Spleen (tissue), 11 donors: ENCODE measurements at regions not wholly inside any gene's neighbourhood (a gene's known extent, or its start where the extent isn't known, plus 50 kb on each side); places are given as distances from the start of the nearest gene placed in this dataset.
"Not testable (repeated sequence)": the region's sequence is repeated elsewhere in the genome, so short reads cannot be mapped to it uniquely, and the experiment has no call there.

Experiments
- DNase-seq: peaks from one replicate; pipeline ENCODE4 v3.0.0-alpha.2; 2020
- H3K27ac ChIP-seq, 8 donors: fragments of 200-600 bp; sonication (generic) in 7 of 8; 1 replicate in 4 of 8; 2 replicates in 4 of 8; pipeline versions ENCODE4 v1.5.0 to v1.8.0; 2016 to 2021; ENCODE audit warnings: inconsistent platforms in 4 of 8, mild to moderate bottlenecking in 4 of 8, moderate library complexity in 1 of 8
- H3K27me3 ChIP-seq, 7 donors: fragments of 200-600 bp; sonication (generic) in 6 of 7; replicated peaks in 1 of 7; 1 replicate in 4 of 7; 2 replicates in 3 of 7; pipeline versions ENCODE4 v1.5.0 to v1.8.0; 2016 to 2021; ENCODE audit warnings: inconsistent platforms in 3 of 7, mild to moderate bottlenecking in 1 of 7
- H3K36me3 ChIP-seq, 6 donors: fragments of 200-600 bp; sonication (generic) in 5 of 6; 1 replicate in 4 of 6; 2 replicates in 2 of 6; pipeline versions ENCODE4 v1.5.0 to v1.8.0; 2016 to 2021; ENCODE audit warnings: inconsistent platforms in 2 of 6
- H3K4me1 ChIP-seq, 6 donors: fragments of 200-600 bp; sonication (generic) in 5 of 6; 1 replicate in 3 of 6; 2 replicates in 3 of 6; pipeline versions ENCODE4 v1.5.0 to v1.8.0; 2016 to 2021; ENCODE audit warnings: inconsistent platforms in 3 of 6
- H3K4me3 ChIP-seq, 8 donors: fragments of 200-600 bp; sonication (generic) in 7 of 8; 1 replicate in 4 of 8; 2 replicates in 4 of 8; pipeline versions ENCODE4 v1.5.0 to v1.8.0; 2016 to 2021; ENCODE audit warnings: inconsistent platforms in 4 of 8, mild to moderate bottlenecking in 4 of 8, moderate library complexity in 2 of 8
- H3K9me3 ChIP-seq, 8 donors: fragments of 200-600 bp; sonication (generic) in 7 of 8; 1 replicate in 4 of 8; 2 replicates in 4 of 8; pipeline versions ENCODE4 v1.5.0 to v1.8.0; 2016 to 2021; ENCODE audit warnings: inconsistent platforms in 4 of 8
- CTCF ChIP-seq, 11 experiments: fragments of 200-600 bp in 7 of 11; fragments of 450-650 bp in 4 of 11; sonication (generic) in 4 of 11; IDR thresholded peaks in 8 of 11; conservative IDR thresholded peaks in 3 of 11; 1 replicate in 7 of 11; 2 replicates in 4 of 11; pipeline versions ENCODE4 v1.4.0 to v1.8.0; 2016 to 2021; ENCODE audit warnings: antibody characterized with exemption in 11 of 11, inconsistent platforms in 4 of 11, mild to moderate bottlenecking in 1 of 11
- POLR2A ChIP-seq, 3 donors: fragments of 450-650 bp; IDR thresholded peaks; one replicate each; pipeline ENCODE4 v1.5.1; 2017; ENCODE audit warnings: antibody characterized with exemption in 3 of 3, mild to moderate bottlenecking in 1 of 3
- POLR2AphosphoS5 ChIP-seq, 3 donors: sonication (generic); formaldehyde crosslinking; IDR thresholded peaks; one replicate each; pipeline ENCODE4 v1.5.1; 2017; ENCODE audit warnings: antibody characterized with exemption in 3 of 3
- WGBS, 5 donors: extraction: QIAGEN DNeasy Blood & Tissue Kit in 3 of 5; methylation state at CpG; one replicate each; pipeline versions ENCODE4 v1.1.5 to v1.1.7; 2013 to 2018; 5-methylcytosine and 5-hydroxymethylcytosine counted together
- intact Hi-C: fragments of 100-400 bp; cut with DNase I; formaldehyde crosslinking; loops from one replicate; pipeline ENCODE4 v1.15.0; 2023; ENCODE audit warnings: low total_unique reads
- donor health status: healthy with polysubstance abuse.
- donor health status: DM: no; HTN: no; CAD: no; lungs with moderate emphysema.
- donor health status: DM: no; HTN: no; CAD: no.
- donor health status: Bipolar disorder and iron deficiency.
- donor health status: healthy.
- donor health status: DM: no; HTN: no; CAD: no.
- donor health status: DM: yes; HTN: yes; CAD: no.

- TF ChIP-seq POLR2AphosphoS5 (IDR thresholded peaks at IDR 0.05), result no peak
- no peak for TF ChIP-seq POLR2A (IDR thresholded peaks at IDR 0.05)
- intact Hi-C loops, result no loop called here
- H3K4me3 ChIP-seq, result no peak overlapping the region
- H3K9me3 ChIP-seq, result no peaks in the 10 kb centered on the region
- no peaks in the 10 kb centered on the region for H3K36me3 ChIP-seq
- WGBS, 5 donors, result 26 to 61% (median 51%) methylated on average over 1 of the region's 1 CpG
- no peaks in the 10 kb centered on the region for H3K4me1 ChIP-seq
- H3K27me3 ChIP-seq, result no peaks in the 10 kb centered on the region
- H3K27ac ChIP-seq, result no peak overlapping the region
- DNase-seq, result no peak
These were observed 784.3 kb upstream of the POU3F4 start for GRCh38 chrX:82723806-82724205.

- H3K27me3 ChIP-seq, H3K36me3 ChIP-seq, H3K4me1 ChIP-seq, DNase-seq, H3K27ac ChIP-seq, H3K4me3 ChIP-seq, intact Hi-C loops, H3K9me3 ChIP-seq: not testable (repeated sequence)
- WGBS, 5 donors, result 84 to 85% methylated on average over 6 of the region's 6 CpGs; no CpG with 5 or more reads in 3 of the 5 donors
These were observed 780.7 kb upstream of the POU3F4 start for GRCh38 chrX:82727436-82727835.

- intact Hi-C loops, result no loop called here
- DNase-seq, result no peak
- no peaks in the 10 kb centered on the region for H3K36me3 ChIP-seq
- H3K9me3 ChIP-seq, result no peaks in the 10 kb centered on the region
- H3K4me3 ChIP-seq, result no peak overlapping the region
- H3K27ac ChIP-seq, result no peak overlapping the region
- WGBS, 5 donors, result 48 to 95% (median 67%) methylated on average over 1 of the region's 1 CpG
- H3K27me3 ChIP-seq, result no peaks in the 10 kb centered on the region
- no peaks in the 10 kb centered on the region for H3K4me1 ChIP-seq
- TF ChIP-seq CTCF (IDR thresholded peaks at IDR 0.05 in 8 of 11, conservative IDR thresholded peaks at IDR 0.05 in 3 of 11) (no peak), POLR2A (IDR thresholded peaks at IDR 0.05) (no peak), POLR2AphosphoS5 (IDR thresholded peaks at IDR 0.05) (no peak)
These were observed 775.2 kb upstream of the POU3F4 start for GRCh38 chrX:82732861-82733260.

- DNase-seq, result no peak
- intact Hi-C loops, result no loop called here
- TF ChIP-seq POLR2AphosphoS5 (IDR thresholded peaks at IDR 0.05) (no peak), POLR2A (IDR thresholded peaks at IDR 0.05) (no peak), CTCF (IDR thresholded peaks at IDR 0.05 in 8 of 11, conservative IDR thresholded peaks at IDR 0.05 in 3 of 11) (no peak)
- no peaks in the 10 kb centered on the region for H3K4me1 ChIP-seq
- no peak overlapping the region for H3K27ac ChIP-seq
- no peaks in the 10 kb centered on the region for H3K9me3 ChIP-seq
- no peaks in the 10 kb centered on the region for H3K36me3 ChIP-seq
- no peak overlapping the region for H3K4me3 ChIP-seq
- H3K27me3 ChIP-seq, result no peaks in the 10 kb centered on the region
These were observed 774.0 kb upstream of the POU3F4 start for GRCh38 chrX:82734140-82734539.

GRCh38 chrX:82738313-82738712, 769.8 kb upstream of the POU3F4 start:
- intact Hi-C loops, H3K27me3 ChIP-seq, H3K36me3 ChIP-seq, H3K4me1 ChIP-seq, DNase-seq, H3K4me3 ChIP-seq, H3K27ac ChIP-seq, H3K9me3 ChIP-seq: not testable (repeated sequence)
- WGBS, 5 donors, result 91 to 100% (median 97%) methylated on average over 2 to 20 of the region's 20 CpGs

GRCh38 chrX:82742351-82742750, 765.7 kb upstream of the POU3F4 start:
- Histone ChIP-seq H3K27ac (no peak overlapping the region), H3K9me3 (no peaks in the 10 kb centered on the region), H3K4me3 (no peak overlapping the region), H3K36me3 (no peaks in the 10 kb centered on the region), H3K27me3 (no peaks in the 10 kb centered on the region), H3K4me1 (no peaks in the 10 kb centered on the region)
- 79 to 87% (median 84%) methylated on average over 3 of the region's 3 CpGs for WGBS, 5 donors
- DNase-seq, result no peak
- TF ChIP-seq CTCF (IDR thresholded peaks at IDR 0.05 in 8 of 11, conservative IDR thresholded peaks at IDR 0.05 in 3 of 11) (no peak), POLR2A (IDR thresholded peaks at IDR 0.05) (no peak), POLR2AphosphoS5 (IDR thresholded peaks at IDR 0.05) (no peak)
- intact Hi-C loops, result no loop called here

- H3K4me1 ChIP-seq, H3K4me3 ChIP-seq, H3K27me3 ChIP-seq, DNase-seq, H3K27ac ChIP-seq, H3K36me3 ChIP-seq, H3K9me3 ChIP-seq, intact Hi-C loops: not testable (repeated sequence)
- WGBS, 5 donors, result 81 to 90% (median 85%) methylated on average over 5 of the region's 5 CpGs
These were observed 762.4 kb upstream of the POU3F4 start for GRCh38 chrX:82745725-82746124.
